NCI-H1930 (cell line): ENCODE measurements at regions not wholly inside any gene's neighbourhood (a gene's known extent, or its start where the extent isn't known, plus 50 kb on each side); places are given as distances from the start of the nearest gene placed in this dataset.

Experiments used
- DNase-seq, 2 experiments: peaks; one replicate each; lab custom pipeline; 2025; lab: John Stamatoyannopoulos, UW

GRCh38 chr1:4871373-4871772, 217.0 kb downstream of the AJAP1 start:
- DNase-seq: no peak

DNA sequence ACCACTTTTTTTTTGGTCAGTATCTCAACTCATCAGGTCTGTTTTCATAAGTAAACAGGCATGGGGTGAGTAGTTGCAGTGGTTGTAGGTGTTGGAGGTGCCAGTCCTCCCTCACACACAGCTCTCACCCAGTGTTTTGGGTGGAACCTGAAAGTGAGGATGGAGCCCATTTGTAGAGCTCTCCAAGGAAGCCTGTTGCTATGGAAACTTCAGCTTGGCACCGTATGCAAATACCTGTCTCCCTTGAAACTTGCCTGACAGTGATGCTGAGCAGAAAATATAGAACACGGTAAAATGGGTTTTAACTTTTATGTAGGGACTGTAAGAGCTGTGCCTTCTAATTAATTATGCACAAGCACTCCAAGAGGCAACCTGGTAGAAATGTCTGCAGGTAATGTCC, 214.1 kb downstream of the AJAP1 start:
- no peak for DNase-seq

DNA sequence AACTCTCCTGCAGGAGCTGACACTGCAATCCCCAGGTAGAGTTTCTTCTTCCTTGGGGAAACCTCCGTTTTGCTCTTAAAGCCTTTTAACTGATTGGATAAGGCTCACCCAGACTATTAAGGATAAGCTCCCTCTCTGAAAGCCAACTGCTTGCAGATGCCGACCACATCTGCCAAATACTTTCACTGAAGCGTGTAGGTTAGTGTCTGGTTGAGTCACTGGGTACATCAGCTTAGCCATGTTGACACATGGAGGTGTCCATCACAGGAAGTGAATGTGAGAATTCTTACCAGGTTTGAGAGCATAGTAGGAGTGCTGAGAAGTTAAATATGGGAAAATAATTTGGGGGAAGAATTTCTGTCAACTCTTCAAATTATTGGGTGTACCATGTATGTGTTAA, 202.0 kb downstream of the AJAP1 start:
- DNase-seq: no peak

DNA sequence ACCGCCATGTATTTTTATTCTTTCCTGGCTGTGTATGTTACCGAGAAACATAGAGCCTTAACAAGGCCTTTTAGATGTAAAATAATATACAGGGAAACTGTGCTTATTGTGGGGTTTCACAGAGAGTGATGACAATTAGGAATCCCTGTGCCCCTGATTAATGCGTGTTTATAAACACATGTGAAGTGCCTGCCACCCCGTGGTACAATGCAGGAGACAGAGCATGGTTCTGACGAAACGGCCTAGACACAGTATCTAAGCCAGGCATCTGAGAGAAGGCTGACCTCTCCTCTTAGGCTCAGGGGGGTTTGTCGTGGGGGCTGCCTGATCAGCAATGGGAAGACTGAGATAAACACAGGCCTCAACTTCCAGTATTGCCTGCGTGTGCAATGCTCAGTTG, 200.0 kb downstream of the AJAP1 start:
- DNase-seq: no peak

DNA sequence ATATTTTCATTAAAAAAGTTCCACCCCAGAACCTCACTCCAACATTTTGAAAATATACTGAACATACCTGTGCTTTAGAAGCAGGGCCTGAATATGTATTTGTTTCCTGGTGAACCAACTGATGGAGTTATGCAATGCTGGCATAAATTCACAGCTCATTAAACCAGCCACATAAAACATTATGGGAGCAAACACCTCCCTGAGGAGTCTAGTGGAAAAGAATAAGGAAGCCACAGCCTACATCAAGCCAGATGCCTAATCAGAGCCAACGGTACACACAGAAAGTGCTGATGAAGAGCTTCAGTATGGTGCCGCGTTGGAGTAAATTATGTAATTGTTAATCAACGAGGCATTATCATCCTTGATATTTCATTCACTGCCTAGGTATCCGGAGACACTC, 199.5 kb downstream of the AJAP1 start:
- no peak for DNase-seq

DNA sequence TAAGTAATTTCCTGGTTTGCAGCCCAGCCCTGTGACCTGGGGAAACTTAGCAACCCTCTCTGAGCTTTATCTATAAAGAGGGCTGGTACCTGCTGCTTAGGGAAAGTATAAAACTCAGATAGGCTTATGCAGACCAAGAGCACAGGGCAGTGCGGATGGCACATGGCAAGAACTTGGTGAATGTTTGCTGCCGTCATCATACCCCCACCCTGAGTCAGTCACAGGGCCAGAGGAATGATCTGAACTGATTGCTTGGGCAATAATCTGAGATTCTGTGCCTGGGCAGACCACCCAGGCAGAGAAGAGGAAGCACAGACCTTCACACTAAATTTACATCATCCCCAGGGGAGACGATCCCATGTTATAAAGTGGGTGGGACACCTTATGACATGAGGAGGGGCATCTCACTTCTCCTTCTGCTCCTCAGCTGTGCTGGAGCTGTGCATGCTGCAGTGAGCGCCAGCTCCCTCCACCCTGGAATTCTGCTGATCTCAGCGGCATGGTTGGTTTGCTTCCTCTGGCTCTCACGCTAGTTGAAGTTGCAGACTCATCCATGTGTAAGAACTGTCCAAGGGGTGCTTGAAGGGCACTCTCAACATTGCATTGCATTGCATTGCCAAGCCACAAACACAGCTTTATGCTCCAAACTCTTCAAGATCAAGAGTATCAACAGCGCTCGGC, 197.1 kb downstream of the AJAP1 start:
- no peak for DNase-seq

GRCh38 chr1:4848431-4848830, 194.0 kb downstream of the AJAP1 start:
- DNase-seq: no peak

- DNase-seq: no peak
These were observed 193.3 kb downstream of the AJAP1 start for GRCh38 chr1:4847711-4848110.
